Nephron progenitor cell (in vitro differentiated cells): ENCODE measurements at regions not wholly inside any gene's neighbourhood (a gene's known extent, or its start where the extent isn't known, plus 50 kb on each side); places are given as distances from the start of the nearest gene placed in this dataset.

Source experiments
- DNase-seq: peaks from one replicate; pipeline ENCODE4 v3.0.0; 2021
- H3K27ac Mint-ChIP-seq: 2 replicates; pipeline ENCODE4 v1.8.0; 2021; ENCODE audit warnings: mild to moderate bottlenecking, moderate library complexity, mixed read lengths
- H3K27me3 Mint-ChIP-seq: 2 replicates; pipeline ENCODE4 v1.8.0; 2021; ENCODE audit warnings: mild to moderate bottlenecking, low read depth, mixed read lengths; ENCODE audit not compliant: poor library complexity
- H3K36me3 Mint-ChIP-seq: 2 replicates; pipeline ENCODE4 v1.8.0; 2021; ENCODE audit warnings: low read depth, mixed read lengths
- H3K4me1 Mint-ChIP-seq: 2 replicates; pipeline ENCODE4 v1.8.0; 2021; ENCODE audit warnings: mixed read lengths
- H3K4me3 Mint-ChIP-seq: 2 replicates; pipeline ENCODE4 v1.8.0; 2021; ENCODE audit warnings: mild to moderate bottlenecking, moderate library complexity, mixed read lengths
- H3K9me3 Mint-ChIP-seq: 2 replicates; pipeline ENCODE4 v1.8.0; 2021; ENCODE audit warnings: mild to moderate bottlenecking, moderate library complexity, mixed read lengths
- CTCF ChIP-seq: fragments of 200-600 bp; sonication (generic); IDR thresholded peaks from 2 replicates; pipeline ENCODE4 v1.5.0; 2021; ENCODE audit warnings: antibody characterized with exemption

- no peak for TF ChIP-seq CTCF
- no peak for DNase-seq
- Mint-ChIP-seq H3K4me3 (no peak overlapping the region), H3K4me1 (peaks cover 9% of the 10 kb centered on the region), H3K27ac (no peak overlapping the region), H3K9me3 (no peaks in the 10 kb centered on the region), H3K27me3 (no peaks in the 10 kb centered on the region), H3K36me3 (no peaks in the 10 kb centered on the region)
Observed at GRCh38 chr4:133385161-133385954, 236.3 kb downstream of the PCDH10 start.

GRCh38 chr4:133379681-133380438 lies 230.8 kb downstream of the PCDH10 start:
- Mint-ChIP-seq H3K4me3 (no peak overlapping the region), H3K27me3 (peaks cover 2% of the 10 kb centered on the region), H3K36me3 (no peaks in the 10 kb centered on the region), H3K27ac (no peak overlapping the region), H3K4me1 (no peaks in the 10 kb centered on the region), H3K9me3 (no peaks in the 10 kb centered on the region)
- no peak for TF ChIP-seq CTCF
- no peak for DNase-seq

- DNase-seq, result no peak
- peaks cover 2% of the 10 kb centered on the region for H3K27me3 Mint-ChIP-seq
- H3K4me3 Mint-ChIP-seq, result no peak overlapping the region
Observed at GRCh38 chr4:133377286-133377685, 228.2 kb downstream of the PCDH10 start.

GRCh38 chr4:133372699-133373098 lies 223.6 kb downstream of the PCDH10 start:
- no peak for TF ChIP-seq CTCF
- Mint-ChIP-seq H3K4me3 (no peak overlapping the region), H3K27ac (no peak overlapping the region), H3K4me1 (no peaks in the 10 kb centered on the region), H3K9me3 (no peaks in the 10 kb centered on the region), H3K36me3 (no peaks in the 10 kb centered on the region), H3K27me3 (peaks cover 2% of the 10 kb centered on the region)
- DNase-seq, result no peak

More at GRCh38 chr4:133377286-133377685, 228.2 kb downstream of the PCDH10 start:
- H3K9me3 Mint-ChIP-seq, result no peaks in the 10 kb centered on the region
- no peak overlapping the region for H3K27ac Mint-ChIP-seq
- H3K36me3 Mint-ChIP-seq, result no peaks in the 10 kb centered on the region
- H3K4me1 Mint-ChIP-seq, result no peaks in the 10 kb centered on the region
- no peak for TF ChIP-seq CTCF

- Mint-ChIP-seq H3K36me3 (no peaks in the 10 kb centered on the region), H3K27ac (no peak overlapping the region), H3K4me1 (no peaks in the 10 kb centered on the region), H3K9me3 (peaks cover 3% of the 10 kb centered on the region), H3K4me3 (no peak overlapping the region), H3K27me3 (no peaks in the 10 kb centered on the region)
- no peak for TF ChIP-seq CTCF
- DNase-seq, result no peak
Observed at GRCh38 chr4:133355633-133356032, 206.5 kb downstream of the PCDH10 start.
